Sigmoid colon (tissue), 4 donors: ENCODE measurements at regions not wholly inside any gene's neighbourhood (a gene's known extent, or its start where the extent isn't known, plus 50 kb on each side); places are given as distances from the start of the nearest gene placed in this dataset.

ENCODE experiments used
- CTCF ChIP-seq, 4 experiments: fragments of 450-650 bp in 3 of 4; fragments of 200-600 bp in 1 of 4; IDR thresholded peaks; one replicate each; pipeline ENCODE4 v1.5.1; 2016 to 2019; ENCODE audit warnings: antibody characterized with exemption in 4 of 4, mild to moderate bottlenecking in 3 of 4, moderate library complexity in 2 of 4
- POLR2AphosphoS5 ChIP-seq, 4 donors: sonication (generic); formaldehyde crosslinking; IDR thresholded peaks; one replicate each; pipeline ENCODE4 v1.6.1; 2017; ENCODE audit warnings: antibody characterized with exemption in 4 of 4

DNA sequence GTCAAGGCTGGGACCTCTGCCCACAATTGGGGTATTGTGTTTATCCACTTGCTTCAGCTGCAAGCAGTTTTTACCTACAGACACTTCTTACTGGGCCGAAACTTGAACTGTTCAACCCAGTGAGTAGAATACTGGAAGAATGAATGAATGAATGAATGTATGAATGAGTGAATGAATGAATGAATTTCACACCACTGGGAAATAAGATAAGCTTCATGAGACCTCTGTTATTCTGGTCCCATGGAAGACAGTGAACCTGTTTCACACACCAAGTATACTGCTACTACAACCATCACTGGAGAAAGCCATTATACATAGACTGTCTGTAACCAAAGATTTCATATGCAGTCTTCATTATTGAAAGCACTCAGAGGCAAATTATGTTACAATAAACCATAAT, 295.0 kb upstream of the GULP1 start:
- TF ChIP-seq POLR2AphosphoS5 (IDR thresholded peaks at IDR 0.05): no peak
- no peak for TF ChIP-seq CTCF (IDR thresholded peaks at IDR 0.05)
